Body of pancreas (tissue), 4 donors: ENCODE measurements at regions not wholly inside any gene's neighbourhood (a gene's known extent, or its start where the extent isn't known, plus 50 kb on each side); places are given as distances from the start of the nearest gene placed in this dataset.

ENCODE experiments used
- ATAC-seq: fragments of 150-250 bp; one replicate; pipeline ENCODE4 v1.9.1; 2016
- DNase-seq, 4 donors: peaks; one replicate each; pipeline ENCODE4 v3.0.0-alpha.2; 2019
- H3K27ac ChIP-seq, 4 donors: fragments of 200-600 bp; sonication (generic); 1 replicate in 3 of 4; 2 replicates in 1 of 4; pipeline versions ENCODE4 v1.5.1 to v1.6.1; 2016 to 2019; ENCODE audit warnings: mild to moderate bottlenecking in 1 of 4, mixed read lengths in 1 of 4, moderate library complexity in 1 of 4
- H3K27me3 ChIP-seq, 2 donors: fragments of 200-600 bp; sonication (generic); one replicate each; pipeline ENCODE4 v1.6.0; 2016; ENCODE audit warnings: mild to moderate bottlenecking in 1 of 2
- H3K36me3 ChIP-seq, 2 donors: fragments of 200-600 bp; sonication (generic); replicated peaks in 1 of 2; 2 replicates each; pipeline ENCODE4 v1.5.1; 2016; ENCODE audit warnings: low read depth in 2 of 2; ENCODE audit not compliant: insufficient read depth in 1 of 2
- H3K4me1 ChIP-seq: fragments of 200-600 bp; sonication (generic); one replicate; pipeline ENCODE4 v1.6.0; 2016
- H3K4me3 ChIP-seq, 2 donors: fragments of 200-600 bp; sonication (generic); 1 replicate in 1 of 2; 2 replicates in 1 of 2; pipeline ENCODE4 v1.5.1; 2016 to 2019
- H3K9me3 ChIP-seq, 3 donors: fragments of 200-600 bp; sonication (generic); 1 replicate in 2 of 3; 2 replicates in 1 of 3; pipeline ENCODE4 v1.5.1; 2016
- POLR2A ChIP-seq, 3 donors: fragments of 450-650 bp; IDR thresholded peaks; one replicate each; pipeline ENCODE4 v1.6.1; 2016; ENCODE audit warnings: antibody characterized with exemption in 3 of 3, mild to moderate bottlenecking in 2 of 3
- WGBS, 2 donors: methylation state at CpG; one replicate each; pipeline ENCODE4 v1.1.5; 2017; 5-methylcytosine and 5-hydroxymethylcytosine counted together
- intact Hi-C: fragments of 100-400 bp; cut with DNase I; formaldehyde crosslinking; loops from one replicate; pipeline ENCODE4 v1.15.1; 2023
- TF ChIP-seq, protein P1 (sequence below), 7 experiments: fragments of 450-650 bp in 4 of 7; fragments of 200-600 bp in 3 of 7; sonication (generic) in 3 of 7; IDR thresholded peaks; one replicate each; pipeline ENCODE4 v1.5.1; 2016 to 2019; ENCODE audit warnings: antibody characterized with exemption in 7 of 7

DNA sequence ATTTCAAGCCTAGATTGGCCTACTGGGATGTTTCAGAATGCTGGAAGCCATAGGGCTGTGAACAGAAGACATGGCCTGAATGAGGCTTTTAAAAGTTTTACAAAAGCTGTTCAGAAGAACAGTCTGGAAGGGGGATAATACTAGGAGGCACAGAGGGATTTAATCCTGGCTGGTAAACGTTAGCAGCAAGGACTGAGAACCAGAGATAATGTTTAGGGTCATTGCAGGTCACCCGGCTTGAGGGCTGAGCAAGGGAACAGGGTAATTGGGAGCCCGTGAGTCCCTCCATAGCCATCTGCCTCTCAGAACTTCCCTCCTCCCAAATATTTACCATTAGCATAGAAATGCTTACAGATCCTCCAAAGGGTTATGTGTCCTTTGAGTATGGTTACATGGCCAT lies 765.4 kb downstream of the TMEM182 start:
- H3K4me3 ChIP-seq: no peak overlapping the region
- H3K4me1 ChIP-seq: no peaks in the 10 kb centered on the region
- no peak overlapping the region for H3K27ac ChIP-seq
- no peaks in the 10 kb centered on the region for H3K9me3 ChIP-seq
- intact Hi-C loops: no loop called here
- ATAC-seq: no peak
- H3K27me3 ChIP-seq: no peaks in the 10 kb centered on the region
- TF ChIP-seq, protein P1, sequence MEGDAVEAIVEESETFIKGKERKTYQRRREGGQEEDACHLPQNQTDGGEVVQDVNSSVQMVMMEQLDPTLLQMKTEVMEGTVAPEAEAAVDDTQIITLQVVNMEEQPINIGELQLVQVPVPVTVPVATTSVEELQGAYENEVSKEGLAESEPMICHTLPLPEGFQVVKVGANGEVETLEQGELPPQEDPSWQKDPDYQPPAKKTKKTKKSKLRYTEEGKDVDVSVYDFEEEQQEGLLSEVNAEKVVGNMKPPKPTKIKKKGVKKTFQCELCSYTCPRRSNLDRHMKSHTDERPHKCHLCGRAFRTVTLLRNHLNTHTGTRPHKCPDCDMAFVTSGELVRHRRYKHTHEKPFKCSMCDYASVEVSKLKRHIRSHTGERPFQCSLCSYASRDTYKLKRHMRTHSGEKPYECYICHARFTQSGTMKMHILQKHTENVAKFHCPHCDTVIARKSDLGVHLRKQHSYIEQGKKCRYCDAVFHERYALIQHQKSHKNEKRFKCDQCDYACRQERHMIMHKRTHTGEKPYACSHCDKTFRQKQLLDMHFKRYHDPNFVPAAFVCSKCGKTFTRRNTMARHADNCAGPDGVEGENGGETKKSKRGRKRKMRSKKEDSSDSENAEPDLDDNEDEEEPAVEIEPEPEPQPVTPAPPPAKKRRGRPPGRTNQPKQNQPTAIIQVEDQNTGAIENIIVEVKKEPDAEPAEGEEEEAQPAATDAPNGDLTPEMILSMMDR (IDR thresholded peaks at IDR 0.05): no peak
- no peak for TF ChIP-seq POLR2A (IDR thresholded peaks at IDR 0.05)
- DNase-seq: no peak
- H3K36me3 ChIP-seq: no peaks in the 10 kb centered on the region
- 44 to 50% methylated on average over 3 of the region's 3 CpGs for WGBS, 2 donors

DNA sequence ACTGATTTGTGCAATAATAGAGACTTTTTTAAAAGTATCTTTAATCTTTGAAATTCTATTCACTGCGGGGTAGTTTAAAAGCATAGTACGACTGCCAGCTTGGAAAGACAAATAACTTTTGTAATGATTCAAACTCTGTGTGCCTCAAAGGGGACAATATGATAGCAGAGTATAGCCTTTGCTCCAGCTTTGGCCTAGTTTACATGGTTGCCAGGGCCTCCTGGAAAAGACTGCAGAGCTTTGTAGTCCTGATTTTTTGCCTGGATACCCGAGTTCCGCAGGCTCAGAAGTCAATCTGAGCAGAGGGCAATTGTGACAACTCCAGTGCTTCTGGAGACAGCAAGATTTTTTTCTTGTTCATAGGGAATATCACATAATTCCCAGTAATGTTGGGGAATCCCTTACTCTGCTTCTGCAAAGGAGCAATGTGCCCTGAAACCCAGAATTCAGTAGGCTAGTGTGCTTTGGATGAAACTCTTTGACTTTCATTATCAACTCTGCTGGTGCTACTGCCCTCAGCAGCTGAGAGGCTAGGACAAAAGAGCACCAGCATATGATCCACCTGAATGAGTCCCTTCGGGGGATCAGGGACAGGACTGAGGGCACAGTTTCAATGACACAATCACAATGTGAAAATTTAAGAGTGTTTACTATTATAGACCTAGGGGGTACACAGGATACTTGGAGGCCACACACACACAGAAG lies 768.1 kb downstream of the TMEM182 start:
- TF ChIP-seq, protein P1 (IDR thresholded peaks at IDR 0.05): no peak
- no peak for TF ChIP-seq POLR2A (IDR thresholded peaks at IDR 0.05)
- WGBS, 2 donors: 41 to 64% methylated on average over 5 of the region's 5 CpGs
- no peaks in the 10 kb centered on the region for H3K36me3 ChIP-seq
- no peaks in the 10 kb centered on the region for H3K4me1 ChIP-seq
- H3K4me3 ChIP-seq: no peak overlapping the region
- DNase-seq: no peak
- ATAC-seq: no peak
- H3K9me3 ChIP-seq: no peaks in the 10 kb centered on the region
- H3K27ac ChIP-seq: no peak overlapping the region
- intact Hi-C loops: no loop called here
- no peaks in the 10 kb centered on the region for H3K27me3 ChIP-seq

DNA sequence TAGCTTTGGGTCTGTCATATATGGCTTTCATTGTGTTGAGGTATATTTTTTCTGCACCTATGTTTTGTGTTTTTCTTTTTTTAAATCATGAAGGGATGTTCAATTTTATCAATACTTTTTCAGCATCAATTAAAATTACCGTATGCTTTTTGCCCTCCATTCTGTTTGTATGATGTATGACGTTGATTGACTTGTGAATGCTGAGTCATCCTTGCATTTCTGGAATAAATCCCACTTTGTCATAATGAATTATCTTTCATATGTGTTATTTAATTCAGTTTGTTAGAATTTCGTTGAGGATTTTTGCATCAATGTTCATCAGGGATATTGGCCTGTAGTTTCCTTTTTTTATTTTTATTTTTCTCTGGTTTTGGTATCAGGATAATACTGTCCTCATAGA lies 790.9 kb downstream of the TMEM182 start:
- intact Hi-C loops: no loop called here

DNA sequence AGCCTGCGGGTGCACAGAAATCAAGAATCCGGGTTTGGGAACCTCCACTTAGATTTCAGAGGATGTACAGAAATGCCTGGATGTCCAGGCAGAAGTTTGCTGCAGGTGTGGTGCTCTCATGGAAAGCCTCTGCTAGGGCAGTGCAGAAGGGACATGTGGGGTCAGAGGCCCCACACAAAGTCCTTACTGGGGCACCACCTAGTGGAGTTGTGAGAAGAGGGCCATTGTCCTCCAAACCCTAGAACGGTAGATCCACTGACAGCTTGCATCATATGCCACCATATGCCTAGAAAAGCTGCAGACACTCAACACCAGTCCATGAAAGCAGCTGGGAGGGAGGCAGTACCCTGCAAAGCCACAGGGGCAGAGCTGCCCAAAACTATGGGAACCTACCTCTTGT lies 833.0 kb downstream of the TMEM182 start:
- no peaks in the 10 kb centered on the region for H3K36me3 ChIP-seq
- peaks cover 0 to 6% (median 0%) of the 10 kb centered on the region in 3 donors for H3K9me3 ChIP-seq
- no peak overlapping the region for H3K4me3 ChIP-seq
- no peaks in the 10 kb centered on the region for H3K4me1 ChIP-seq
- DNase-seq: no peak
- WGBS, 2 donors: 67 to 81% methylated on average over 2 to 3 of the region's 3 CpGs
- no peak for ATAC-seq
- no peak overlapping the region for H3K27ac ChIP-seq
- intact Hi-C loops: no loop called here
- TF ChIP-seq, protein P1 (IDR thresholded peaks at IDR 0.05): no peak
- no peak for TF ChIP-seq POLR2A (IDR thresholded peaks at IDR 0.05)
- H3K27me3 ChIP-seq: no peaks in the 10 kb centered on the region

More for the DNA sequence above, 790.9 kb downstream of the TMEM182 start:
- Histone ChIP-seq H3K4me3 (no peak overlapping the region), H3K9me3 (no peaks in the 10 kb centered on the region), H3K36me3 (no peaks in the 10 kb centered on the region), H3K4me1 (no peaks in the 10 kb centered on the region), H3K27ac (no peak overlapping the region), H3K27me3 (no peaks in the 10 kb centered on the region)
- no peak for ATAC-seq
- WGBS, 2 donors: 50 to 53% methylated on average over 3 of the region's 3 CpGs
- TF ChIP-seq, protein P1 (IDR thresholded peaks at IDR 0.05): no peak
- TF ChIP-seq POLR2A (IDR thresholded peaks at IDR 0.05): no peak
- DNase-seq: no peak
